ENCODE measurements at regions not wholly inside any gene's neighbourhood (a gene's known extent, or its start where the extent isn't known, plus 50 kb on each side); places are given as distances from the start of the nearest gene placed in this dataset.
A peak's percentile ranks its signal among the peaks of the same experiment; 100 is the strongest.

DNA sequence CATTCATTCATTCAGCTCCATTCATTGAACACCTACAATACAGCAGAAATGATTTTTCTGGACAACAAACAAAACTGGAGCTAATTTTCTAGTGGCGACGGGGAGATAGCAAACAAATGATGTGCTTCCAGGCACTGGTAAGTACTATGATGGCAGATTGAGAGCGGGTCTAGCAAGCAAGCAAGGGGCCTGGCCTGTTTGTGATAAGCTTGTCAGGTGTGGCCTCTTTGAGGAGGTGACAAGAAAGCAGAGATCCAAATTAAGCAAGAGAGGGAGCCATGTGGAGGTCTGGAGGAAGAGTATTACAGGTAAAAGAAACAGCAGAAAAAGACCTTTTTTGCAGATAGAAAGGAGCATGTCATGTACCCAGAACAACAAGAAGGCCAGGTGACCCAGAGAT, 216.1 kb upstream of the CPHXL start:
- Histone ChIP-seq H3K79me1 (ENCODE audit: low read length) (no peaks in the 10 kb centered on the region), H3K56ac (ENCODE audit: low read length) (no peak overlapping the region), H2BK15ac (replicated peaks; ENCODE audit: low read depth) (no peak overlapping the region), H3K4me2 (ENCODE audit: low read length) (no peak overlapping the region), H3K4me3 (ENCODE audit: low read length) (no peak overlapping the region), H4K5ac (ENCODE audit: low read length) (no peak overlapping the region), H2BK5ac (ENCODE audit: low read length) (no peak overlapping the region), H3K23ac (ENCODE audit: low read length) (no peak overlapping the region), H3K79me2 (ENCODE audit: control insufficient read depth, insufficient read depth, low read length) (no peaks in the 10 kb centered on the region), H4K8ac (ENCODE audit: low read depth, low read length) (no peak overlapping the region), H3K27me3 (ENCODE audit: insufficient read depth, low read length, poor library complexity) (no peaks in the 10 kb centered on the region), H2BK120ac (ENCODE audit: low read depth, low read length) (no peak overlapping the region), H3K4ac (ENCODE audit: low read depth, low read length) (no peak overlapping the region), H3K9ac (ENCODE audit: low read length) (no peak overlapping the region), H3K18ac (ENCODE audit: low read length) (no peak overlapping the region), H3K27ac (ENCODE audit: low read depth, low read length) (no peak overlapping the region), H3K4me1 (ENCODE audit: control insufficient read depth, low read depth, low read length) (no peaks in the 10 kb centered on the region), H3K36me3 (ENCODE audit: control insufficient read depth, insufficient read depth, low read length) (no peaks in the 10 kb centered on the region), H2AK5ac (ENCODE audit: low read length) (no peak overlapping the region)
- DNase-seq = peak; percentile 21
- no CpG with 5 or more reads among the region's 3 CpGs for WGBS (ENCODE audit: extremely low coverage, insufficient coverage, low lambda C conversion rate)

DNA sequence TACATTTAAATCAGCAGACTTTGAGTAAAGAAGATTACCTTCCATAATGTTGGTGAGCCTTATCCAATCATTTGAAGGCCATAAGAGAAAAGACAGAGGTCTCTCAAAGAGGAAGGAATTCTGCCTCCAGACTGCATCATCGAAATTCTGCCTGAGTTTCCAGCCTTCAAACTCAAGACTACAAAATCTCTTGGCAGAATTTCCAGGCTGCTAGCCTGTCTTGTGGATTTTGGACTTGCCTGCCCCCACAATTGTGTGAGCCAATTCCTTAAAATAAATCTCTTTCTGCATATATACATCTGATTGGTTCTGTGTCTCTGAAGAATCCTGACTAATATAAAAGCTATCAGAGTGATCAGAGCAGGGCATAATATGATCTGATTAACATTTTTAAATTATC, 216.6 kb upstream of the CPHXL start:
- Histone ChIP-seq H3K36me3 (ENCODE audit: control insufficient read depth, insufficient read depth, low read length) (no peaks in the 10 kb centered on the region), H3K27me3 (ENCODE audit: insufficient read depth, low read length, poor library complexity) (no peaks in the 10 kb centered on the region), H2BK15ac (replicated peaks; ENCODE audit: low read depth) (no peak overlapping the region), H3K9ac (ENCODE audit: low read length) (no peak overlapping the region), H3K27ac (ENCODE audit: low read depth, low read length) (no peak overlapping the region), H4K8ac (ENCODE audit: low read depth, low read length) (no peak overlapping the region), H3K79me2 (ENCODE audit: control insufficient read depth, insufficient read depth, low read length) (no peaks in the 10 kb centered on the region), H4K5ac (ENCODE audit: low read length) (no peak overlapping the region), H2BK120ac (ENCODE audit: low read depth, low read length) (no peak overlapping the region), H2AK5ac (ENCODE audit: low read length) (no peak overlapping the region), H3K56ac (ENCODE audit: low read length) (no peak overlapping the region), H2BK5ac (ENCODE audit: low read length) (no peak overlapping the region), H3K4me2 (ENCODE audit: low read length) (no peak overlapping the region), H3K23ac (ENCODE audit: low read length) (no peak overlapping the region), H3K18ac (ENCODE audit: low read length) (no peak overlapping the region), H3K4me1 (ENCODE audit: control insufficient read depth, low read depth, low read length) (no peaks in the 10 kb centered on the region), H3K4ac (ENCODE audit: low read depth, low read length) (no peak overlapping the region), H3K4me3 (ENCODE audit: low read length) (no peak overlapping the region), H3K79me1 (ENCODE audit: low read length) (no peaks in the 10 kb centered on the region)
- DNase-seq = no peak
- no CpG with 5 or more reads among the region's 1 CpG for WGBS (ENCODE audit: extremely low coverage, insufficient coverage, low lambda C conversion rate)

DNA sequence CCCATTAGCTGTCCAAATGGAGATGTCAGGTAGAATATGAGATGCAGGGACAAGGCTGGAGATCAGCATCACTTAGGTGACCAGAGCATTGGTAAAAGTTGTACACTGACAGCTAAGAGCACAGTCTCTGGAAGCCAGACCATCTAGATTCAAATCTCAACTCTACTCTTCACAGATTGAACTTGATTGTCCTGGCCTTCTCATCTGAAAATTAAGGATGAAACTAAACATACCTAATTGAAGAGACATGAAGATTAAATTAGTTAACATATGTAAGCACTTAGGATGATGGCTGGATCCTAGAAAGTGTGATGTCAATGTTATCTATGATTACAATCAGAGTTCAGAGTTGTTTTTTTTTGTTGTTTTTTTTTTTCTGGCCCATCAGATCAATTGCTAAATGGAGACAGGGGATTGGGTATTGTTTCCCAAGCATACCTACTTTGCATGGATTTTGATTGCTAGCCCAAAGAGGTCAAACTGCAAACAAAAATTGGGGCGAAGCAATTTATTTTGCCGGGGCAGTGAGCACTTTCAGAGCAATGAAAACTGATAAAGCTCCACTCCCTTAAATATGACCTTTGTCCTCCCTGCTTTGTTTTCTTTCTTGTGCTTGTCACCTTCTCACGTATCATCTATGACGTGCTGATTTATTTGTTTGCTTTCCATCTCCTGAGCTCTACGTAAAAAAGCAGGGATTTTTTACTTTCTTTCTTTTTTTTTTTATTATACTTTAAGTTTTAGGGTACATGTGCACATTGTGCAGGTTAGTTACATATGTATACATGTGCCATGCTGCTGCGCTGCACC, 217.6 kb upstream of the CPHXL start:
- no peak overlapping the region for H4K5ac ChIP-seq (ENCODE audit: low read length)
- WGBS (ENCODE audit: extremely low coverage, insufficient coverage, low lambda C conversion rate) = no CpG with 5 or more reads among the region's 6 CpGs

DNA sequence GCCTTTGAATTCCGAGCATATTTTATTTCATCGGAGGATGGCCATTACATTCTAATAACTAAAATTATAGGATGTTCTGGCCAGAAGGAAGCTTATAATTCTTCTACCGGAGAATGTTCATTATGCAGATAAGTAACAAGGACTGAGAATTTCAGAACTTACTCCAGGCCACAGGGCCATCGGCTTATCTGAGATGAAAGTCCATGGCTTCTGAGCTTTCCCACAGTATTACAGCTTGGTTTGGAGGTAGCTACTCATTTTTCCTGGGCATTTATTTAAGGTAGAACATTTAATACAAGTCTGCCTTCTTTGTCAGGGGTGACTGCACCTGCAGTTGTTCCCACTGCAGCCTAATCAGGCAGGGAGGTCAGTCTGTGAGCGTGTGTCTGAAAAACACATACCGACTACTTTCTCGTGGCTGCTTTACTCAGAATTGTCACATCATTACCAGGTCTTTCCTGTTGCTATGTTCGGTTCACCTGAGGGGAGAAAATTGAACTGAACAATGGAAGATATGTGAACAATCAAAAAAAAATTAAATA, 219.7 kb upstream of the CPHXL start:
- H3K4me1 ChIP-seq (ENCODE audit: control insufficient read depth, low read depth, low read length) = no peaks in the 10 kb centered on the region
- H3K27ac ChIP-seq (ENCODE audit: low read depth, low read length) = no peak overlapping the region
- H3K4ac ChIP-seq (ENCODE audit: low read depth, low read length) = no peak overlapping the region
- no peak overlapping the region for H3K4me2 ChIP-seq (ENCODE audit: low read length)
- H3K27me3 ChIP-seq (ENCODE audit: insufficient read depth, low read length, poor library complexity) = no peaks in the 10 kb centered on the region
- H2AK5ac ChIP-seq (ENCODE audit: low read length) = no peak overlapping the region
- H3K56ac ChIP-seq (ENCODE audit: low read length) = no peak overlapping the region
- DNase-seq = no peak
- no peak overlapping the region for H4K8ac ChIP-seq (ENCODE audit: low read depth, low read length)
- no peak overlapping the region for H3K4me3 ChIP-seq (ENCODE audit: low read length)
- H3K9ac ChIP-seq (ENCODE audit: low read length) = no peak overlapping the region
- H3K23ac ChIP-seq (ENCODE audit: low read length) = no peak overlapping the region
- H2BK5ac ChIP-seq (ENCODE audit: low read length) = no peak overlapping the region
- no peaks in the 10 kb centered on the region for H3K79me2 ChIP-seq (ENCODE audit: control insufficient read depth, insufficient read depth, low read length)
- no peak overlapping the region for H2BK120ac ChIP-seq (ENCODE audit: low read depth, low read length)
- no peak overlapping the region for H4K5ac ChIP-seq (ENCODE audit: low read length)
- no CpG with 5 or more reads among the region's 8 CpGs for WGBS (ENCODE audit: extremely low coverage, insufficient coverage, low lambda C conversion rate)
- H2BK15ac ChIP-seq (replicated peaks; ENCODE audit: low read depth) = no peak overlapping the region
- no peak overlapping the region for H3K18ac ChIP-seq (ENCODE audit: low read length)
- H3K36me3 ChIP-seq (ENCODE audit: control insufficient read depth, insufficient read depth, low read length) = no peaks in the 10 kb centered on the region
- no peaks in the 10 kb centered on the region for H3K79me1 ChIP-seq (ENCODE audit: low read length)

More for the DNA sequence above, 217.6 kb upstream of the CPHXL start:
- Histone ChIP-seq H4K8ac (ENCODE audit: low read depth, low read length) (no peak overlapping the region), H2BK15ac (replicated peaks; ENCODE audit: low read depth) (no peak overlapping the region), H3K27me3 (ENCODE audit: insufficient read depth, low read length, poor library complexity) (no peaks in the 10 kb centered on the region), H2BK120ac (ENCODE audit: low read depth, low read length) (no peak overlapping the region), H2BK5ac (ENCODE audit: low read length) (no peak overlapping the region), H3K79me2 (ENCODE audit: control insufficient read depth, insufficient read depth, low read length) (no peaks in the 10 kb centered on the region), H2AK5ac (ENCODE audit: low read length) (no peak overlapping the region), H3K79me1 (ENCODE audit: low read length) (no peaks in the 10 kb centered on the region), H3K23ac (ENCODE audit: low read length) (no peak overlapping the region), H3K4ac (ENCODE audit: low read depth, low read length) (no peak overlapping the region), H3K18ac (ENCODE audit: low read length) (no peak overlapping the region), H3K4me3 (ENCODE audit: low read length) (no peak overlapping the region), H3K4me1 (ENCODE audit: control insufficient read depth, low read depth, low read length) (no peaks in the 10 kb centered on the region), H3K36me3 (ENCODE audit: control insufficient read depth, insufficient read depth, low read length) (no peaks in the 10 kb centered on the region), H3K56ac (ENCODE audit: low read length) (no peak overlapping the region), H3K4me2 (ENCODE audit: low read length) (no peak overlapping the region), H3K9ac (ENCODE audit: low read length) (no peak overlapping the region), H3K27ac (ENCODE audit: low read depth, low read length) (no peak overlapping the region)
- no peak for DNase-seq

DNA sequence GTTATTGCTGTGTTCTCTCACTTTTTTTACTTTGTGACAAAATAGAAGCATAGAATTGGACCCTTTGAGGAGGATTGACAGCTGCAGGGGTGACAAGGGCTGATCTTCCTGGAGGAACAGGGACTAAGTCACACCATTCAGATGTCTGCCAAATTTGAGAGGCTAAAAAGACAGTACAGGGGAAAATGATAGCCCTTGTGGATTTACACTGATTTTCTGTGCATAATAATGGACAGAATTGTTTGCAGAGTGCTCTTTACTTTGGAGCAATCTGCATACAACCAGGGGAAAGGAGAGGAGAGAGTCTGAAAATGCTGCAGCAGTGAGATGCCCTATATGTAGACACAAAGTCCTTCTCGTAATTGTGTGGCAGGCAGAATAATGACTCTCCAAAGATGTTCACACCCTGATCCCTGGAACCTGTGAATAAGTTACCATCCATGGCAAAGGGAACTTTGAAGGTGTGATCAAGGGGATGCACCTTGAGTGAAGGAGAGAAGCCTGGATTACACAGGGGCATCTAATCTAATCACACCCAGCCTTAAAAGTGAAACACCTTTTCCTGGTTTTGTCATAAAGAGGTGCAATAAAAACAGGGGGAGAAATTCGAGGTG, 221.4 kb upstream of the CPHXL start:
- Histone ChIP-seq H2BK15ac (replicated peaks; ENCODE audit: low read depth) (no peak overlapping the region), H3K4me1 (ENCODE audit: control insufficient read depth, low read depth, low read length) (no peaks in the 10 kb centered on the region), H3K36me3 (ENCODE audit: control insufficient read depth, insufficient read depth, low read length) (no peaks in the 10 kb centered on the region), H2BK5ac (ENCODE audit: low read length) (no peak overlapping the region), H4K5ac (ENCODE audit: low read length) (no peak overlapping the region), H3K23ac (ENCODE audit: low read length) (no peak overlapping the region), H3K27me3 (ENCODE audit: insufficient read depth, low read length, poor library complexity) (no peaks in the 10 kb centered on the region), H2BK120ac (ENCODE audit: low read depth, low read length) (no peak overlapping the region), H3K27ac (ENCODE audit: low read depth, low read length) (no peak overlapping the region), H3K4me2 (ENCODE audit: low read length) (no peak overlapping the region), H3K79me2 (ENCODE audit: control insufficient read depth, insufficient read depth, low read length) (no peaks in the 10 kb centered on the region), H3K56ac (ENCODE audit: low read length) (no peak overlapping the region), H4K8ac (ENCODE audit: low read depth, low read length) (no peak overlapping the region), H3K18ac (ENCODE audit: low read length) (no peak overlapping the region), H3K4ac (ENCODE audit: low read depth, low read length) (no peak overlapping the region), H3K79me1 (ENCODE audit: low read length) (no peaks in the 10 kb centered on the region), H3K4me3 (ENCODE audit: low read length) (no peak overlapping the region), H3K9ac (ENCODE audit: low read length) (no peak overlapping the region), H2AK5ac (ENCODE audit: low read length) (no peak overlapping the region)
- WGBS (ENCODE audit: extremely low coverage, insufficient coverage, low lambda C conversion rate) = no CpG with 5 or more reads among the region's 2 CpGs
- no peak for DNase-seq
